SK-N-SH (cell line): ENCODE measurements at regions not wholly inside any gene's neighbourhood (a gene's known extent, or its start where the extent isn't known, plus 50 kb on each side); places are given as distances from the start of the nearest gene placed in this dataset.

Experiments
- CTCF ChIA-PET: fragments of 300-600, 350-600 bp; formaldehyde crosslinking; extraction: SDS; loops from one replicate; lab custom pipeline; 2021; lab: Yijun Ruan, JAX
- POLR2A ChIA-PET: fragments of 350-600 bp; sonication (Branson Sonifier 250); formaldehyde crosslinking; extraction: SDS; loops from one replicate; lab custom pipeline; 2020; ENCODE audit warnings: antibody characterized with exemption, inconsistent platforms; lab: Yijun Ruan, JAX
- DNase-seq: peaks from one replicate; pipeline ENCODE4 v3.0.0; 2012
- H2AFZ ChIP-seq: fragments of 200-600 bp; sonication (generic); 2 replicates; pipeline ENCODE4 v1.8.1; 2016; ENCODE audit warnings: antibody characterized with exemption, mild to moderate bottlenecking, low read depth
- H3F3A ChIP-seq: fragments of 200-600 bp; sonication (generic); replicated peaks from 2 replicates; pipeline ENCODE3; 2016; ENCODE audit warnings: antibody characterized with exemption, mild to moderate bottlenecking; ENCODE audit not compliant: insufficient read depth
- H3K27ac ChIP-seq, 2 experiments: fragments of 200-500 bp in 1 of 2; fragments of 200-600 bp in 1 of 2; sonication (Bioruptor generic) in 1 of 2; sonication (generic), shearing (Covaris generic) in 1 of 2; 2 replicates each; pipeline versions ENCODE4 v1.5.1 to v1.6.1; 2014 to 2016; ENCODE audit warnings: low read depth in 2 of 2, inconsistent platforms in 1 of 2, low read length in 1 of 2, mild to moderate bottlenecking in 1 of 2, mixed read lengths in 1 of 2
- H3K27me3 ChIP-seq: fragments of 200-600 bp; sonication (generic), shearing (Covaris generic); 2 replicates; pipeline ENCODE4 v1.6.1; 2016; ENCODE audit warnings: mixed run types; ENCODE audit not compliant: insufficient read depth
- H3K36me3 ChIP-seq, 2 experiments: fragments of 200-500 bp in 1 of 2; fragments of 200-600 bp in 1 of 2; sonication (Bioruptor generic) in 1 of 2; sonication (generic) in 1 of 2; replicated peaks in 1 of 2; 2 replicates each; pipeline versions ENCODE3 to v1.5.1; 2014 to 2016; ENCODE audit warnings: low read length in 1 of 2, mild to moderate bottlenecking in 1 of 2; ENCODE audit not compliant: insufficient read depth in 2 of 2, control insufficient read depth in 1 of 2
- H3K4me1 ChIP-seq, 2 experiments: fragments of 200-500 bp in 1 of 2; fragments of 200-600 bp in 1 of 2; sonication (Bioruptor generic) in 1 of 2; sonication (generic), shearing (Covaris generic) in 1 of 2; 2 replicates each; pipeline versions ENCODE4 v1.5.1 to v1.6.1; 2014 to 2016; ENCODE audit warnings: low read depth in 1 of 2, low read length in 1 of 2, mixed run types in 1 of 2; ENCODE audit not compliant: insufficient read depth in 2 of 2, control insufficient read depth in 1 of 2
- H3K4me2 ChIP-seq: fragments of 200-600 bp; sonication (generic), shearing (Covaris generic); 2 replicates; pipeline ENCODE4 v1.6.1; 2017; ENCODE audit warnings: mixed run types
- H3K4me3 ChIP-seq, 2 experiments: fragments of 200-500 bp in 1 of 2; fragments of 200-600 bp in 1 of 2; sonication (Bioruptor generic) in 1 of 2; sonication (generic), shearing (Covaris generic) in 1 of 2; 2 replicates each; pipeline versions ENCODE4 v1.5.1 to v1.8.1; 2014 to 2016; ENCODE audit warnings: low read depth in 2 of 2, inconsistent platforms in 1 of 2, low read length in 1 of 2, mild to moderate bottlenecking in 1 of 2, mixed read lengths in 1 of 2, moderate library complexity in 1 of 2
- H3K79me2 ChIP-seq: fragments of 200-600 bp; sonication (generic); 2 replicates; pipeline ENCODE4 v1.8.1; 2017; ENCODE audit warnings: mild to moderate bottlenecking; ENCODE audit not compliant: insufficient read depth
- H3K9ac ChIP-seq: fragments of 200-600 bp; sonication (generic); 2 replicates; pipeline ENCODE4 v1.6.1; 2017; ENCODE audit warnings: mixed run types
- H3K9me2 ChIP-seq: fragments of 200-600 bp; sonication (generic); 2 replicates; pipeline ENCODE4 v1.6.1; 2017; ENCODE audit warnings: mixed run types
- H3K9me3 ChIP-seq: fragments of 200-600 bp; sonication (generic); 2 replicates; pipeline ENCODE4 v1.6.1; 2017; ENCODE audit warnings: mixed run types, mild to moderate bottlenecking, moderate library complexity
- H4K20me1 ChIP-seq: fragments of 200-600 bp; sonication (generic); 2 replicates; pipeline ENCODE4 v1.6.1; 2017; ENCODE audit warnings: mild to moderate bottlenecking, mixed run types; ENCODE audit not compliant: insufficient read depth
- CHD2 ChIP-seq: fragments of 150-350 bp; IDR thresholded peaks from 2 replicates; pipeline ENCODE4 v1.6.1; 2018; ENCODE audit warnings: low read length; ENCODE audit not compliant: partially characterized antibody
- FOSL2 ChIP-seq: IDR thresholded peaks from 2 replicates; pipeline ENCODE4 v1.4.0; 2012; ENCODE audit warnings: low read depth, mild to moderate bottlenecking, moderate library complexity, borderline replicate concordance
- FOXJ3 ChIP-seq: sonication (generic); formaldehyde crosslinking; IDR thresholded peaks from 2 replicates; pipeline ENCODE4 v1.5.1; 2020; ENCODE audit warnings: mild to moderate bottlenecking, missing genetic modification reagents
- GABPA ChIP-seq: IDR thresholded peaks from 2 replicates; pipeline ENCODE4 v1.4.0; 2012; ENCODE audit warnings: low read depth, mild to moderate bottlenecking
- JUND ChIP-seq: IDR thresholded peaks from 2 replicates; pipeline ENCODE4 v1.4.0; 2012
- MXI1 ChIP-seq: IDR thresholded peaks from 2 replicates; pipeline ENCODE4 v1.6.1; 2012; ENCODE audit warnings: mild to moderate bottlenecking, low read depth, low read length, improper control_type of control experiment
- POLR2AphosphoS5 ChIP-seq: IDR thresholded peaks from 2 replicates; pipeline ENCODE4 v1.6.1; 2012; ENCODE audit warnings: low read depth, low read length
- RAD21 ChIP-seq: IDR thresholded peaks from 2 replicates; pipeline ENCODE4 v1.6.1; 2012; ENCODE audit warnings: mild to moderate bottlenecking, low read length
- RFX5 ChIP-seq: IDR thresholded peaks from 2 replicates; pipeline ENCODE4 v1.6.1; 2012; ENCODE audit warnings: mild to moderate bottlenecking, improper control_type of control experiment, low read length
- RXRA ChIP-seq: IDR thresholded peaks from 2 replicates; pipeline ENCODE4 v1.4.0; 2012; ENCODE audit warnings: low read depth, mild to moderate bottlenecking, borderline replicate concordance
- SIN3A ChIP-seq: IDR thresholded peaks from 2 replicates; pipeline ENCODE4 v1.6.1; 2012; ENCODE audit warnings: low read depth, mild to moderate bottlenecking, low read length, moderate library complexity, borderline replicate concordance
- SMC3 ChIP-seq: IDR thresholded peaks from 2 replicates; pipeline ENCODE4 v1.6.1; 2012; ENCODE audit warnings: low read depth, low read length, improper control_type of control experiment
- TAF1 ChIP-seq: IDR thresholded peaks from 2 replicates; pipeline ENCODE4 v1.6.1; 2012; ENCODE audit warnings: low read depth, mild to moderate bottlenecking, low read length, moderate library complexity, borderline replicate concordance
- TCF12 ChIP-seq: IDR thresholded peaks from 2 replicates; pipeline ENCODE4 v1.4.0; 2012
- YY1 ChIP-seq: IDR thresholded peaks from 2 replicates; pipeline ENCODE4 v1.4.0; 2012; ENCODE audit warnings: low read depth, mild to moderate bottlenecking
- WGBS: methylation state at CpG from one replicate; pipeline ENCODE4 v1.1.6; 2017; ENCODE audit warnings: low lambda C conversion rate; 5-methylcytosine and 5-hydroxymethylcytosine counted together
- TF ChIP-seq, protein P1 (sequence below): IDR thresholded peaks from 2 replicates; pipeline ENCODE4; 2012
- TF ChIP-seq, protein P2 (sequence below): IDR thresholded peaks from 2 replicates; pipeline ENCODE4 v1.4.0; 2012; ENCODE audit warnings: low read depth

DNA sequence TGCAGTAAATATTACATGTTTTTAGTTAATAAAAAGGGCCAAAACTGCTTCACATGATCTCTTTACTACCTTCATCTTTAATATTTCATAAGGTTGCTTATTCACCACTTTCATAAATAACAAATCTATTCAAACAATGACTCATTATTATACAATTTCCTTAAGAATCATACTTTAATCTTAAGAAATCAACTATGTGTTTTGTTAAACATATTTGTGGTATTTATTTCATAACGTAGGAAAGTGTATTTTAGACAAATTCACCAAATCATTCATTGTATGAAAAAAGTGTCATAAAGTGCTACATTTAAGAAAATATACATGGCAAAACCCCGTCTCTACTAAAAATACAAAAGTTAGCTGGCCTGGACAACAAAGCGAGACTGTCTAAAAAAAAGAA, 150.5 kb upstream of the RXFP1 start:
- POLR2A ChIA-PET: no interaction called here
- CTCF ChIA-PET: no interaction called here
- H3K79me2 ChIP-seq: no peaks in the 10 kb centered on the region
- H3K4me3 ChIP-seq: no peak overlapping the region
- 47% methylated on average over 3 of the region's 3 CpGs for WGBS
- DNase-seq: no peak
- peak overlapping the region in 1 of 2 experiments; percentile 53; a peak in 2 of 4 replicates for H3K27ac ChIP-seq
- no peaks in the 10 kb centered on the region for H3K9me3 ChIP-seq
- H3K27me3 ChIP-seq: no peaks in the 10 kb centered on the region
- H3K9ac ChIP-seq: no peak overlapping the region
- peaks cover 6% of the 10 kb centered on the region for H3F3A ChIP-seq
- H3K4me1 ChIP-seq: no peaks in the 10 kb centered on the region; a peak in 1 of 4 replicates
- H3K4me2 ChIP-seq: no peak overlapping the region
- no peaks in the 10 kb centered on the region for H3K9me2 ChIP-seq
- TF ChIP-seq, protein P1, sequence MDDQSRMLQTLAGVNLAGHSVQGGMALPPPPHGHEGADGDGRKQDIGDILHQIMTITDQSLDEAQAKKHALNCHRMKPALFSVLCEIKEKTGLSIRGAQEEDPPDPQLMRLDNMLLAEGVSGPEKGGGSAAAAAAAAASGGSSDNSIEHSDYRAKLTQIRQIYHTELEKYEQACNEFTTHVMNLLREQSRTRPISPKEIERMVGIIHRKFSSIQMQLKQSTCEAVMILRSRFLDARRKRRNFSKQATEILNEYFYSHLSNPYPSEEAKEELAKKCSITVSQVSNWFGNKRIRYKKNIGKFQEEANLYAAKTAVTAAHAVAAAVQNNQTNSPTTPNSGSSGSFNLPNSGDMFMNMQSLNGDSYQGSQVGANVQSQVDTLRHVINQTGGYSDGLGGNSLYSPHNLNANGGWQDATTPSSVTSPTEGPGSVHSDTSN: peak; percentile 35; the same call in 1 of the 2 replicates
- TF ChIP-seq JUND: 0 out of 2 replicates have a peak, but pooled peaks have one; percentile 15
- TF ChIP-seq FOSL2: peak; percentile 43; the same call in 1 of the 2 replicates
- 0 out of 2 replicates have a peak, but pooled peaks have one; percentile 8 for TF ChIP-seq TCF12
- TF ChIP-seq, protein P2, sequence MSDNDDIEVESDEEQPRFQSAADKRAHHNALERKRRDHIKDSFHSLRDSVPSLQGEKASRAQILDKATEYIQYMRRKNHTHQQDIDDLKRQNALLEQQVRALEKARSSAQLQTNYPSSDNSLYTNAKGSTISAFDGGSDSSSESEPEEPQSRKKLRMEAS: no peak
- H3K36me3 ChIP-seq: no peaks in the 10 kb centered on the region
- no peaks in the 10 kb centered on the region for H4K20me1 ChIP-seq
- no peak overlapping the region for H2AFZ ChIP-seq

DNA sequence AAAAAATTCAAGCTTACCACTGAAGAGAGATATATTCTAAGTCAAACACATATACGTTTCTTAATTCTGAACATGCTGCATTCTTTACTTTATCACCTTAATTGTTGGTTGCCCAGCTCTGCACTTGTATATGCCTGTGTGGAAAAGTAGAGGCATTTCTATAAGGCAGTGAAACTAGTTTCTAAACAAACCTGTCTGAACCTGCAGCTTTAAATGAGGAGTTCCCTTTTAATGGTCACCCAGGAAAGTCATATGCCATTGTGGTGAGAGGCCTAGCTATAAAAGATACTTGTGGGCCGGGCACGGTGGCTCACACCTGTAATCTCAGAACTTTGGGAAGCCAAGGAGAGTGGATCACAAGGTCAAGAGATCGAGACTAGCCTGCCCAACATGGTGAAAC, 147.4 kb upstream of the RXFP1 start:
- Histone ChIP-seq H3K79me2 (no peaks in the 10 kb centered on the region), H2AFZ (no peak overlapping the region), H3K9me3 (no peaks in the 10 kb centered on the region), H3K9me2 (no peaks in the 10 kb centered on the region), H4K20me1 (no peaks in the 10 kb centered on the region), H3K36me3 (no peaks in the 10 kb centered on the region), H3K4me3 (no peak overlapping the region), H3K4me1 (no peaks in the 10 kb centered on the region; a peak in 1 of 4 replicates), H3F3A (peaks cover 6% of the 10 kb centered on the region), H3K27ac (no peak overlapping the region), H3K27me3 (no peaks in the 10 kb centered on the region), H3K4me2 (no peak overlapping the region), H3K9ac (no peak overlapping the region)
- DNase-seq: no peak
- ChIA-PET POLR2A (no interaction called here), CTCF (no interaction called here)
- TF ChIP-seq GABPA (no peak), RXRA (no peak), YY1 (no peak), SIN3A (no peak), FOSL2 (no peak), RFX5 (no peak), TAF1 (no peak), SMC3 (no peak), POLR2AphosphoS5 (no peak), TCF12 (no peak), RAD21 (no peak), FOXJ3 (CRISPR knock-in tag) (no peak), CHD2 (no peak), MXI1 (no peak)
- TF ChIP-seq, protein P2: no peak
- TF ChIP-seq, protein P1: no peak
- WGBS: 35% methylated on average over 4 of the region's 4 CpGs
